Uterus (tissue), 3 donors: ENCODE measurements at regions not wholly inside any gene's neighbourhood (a gene's known extent, or its start where the extent isn't known, plus 50 kb on each side); places are given as distances from the start of the nearest gene placed in this dataset.
"Not testable (repeated sequence)": the region's sequence is repeated elsewhere in the genome, so short reads cannot be mapped to it uniquely, and the experiment has no call there.

Experiments used
- DNase-seq, 2 donors: peaks; one replicate each; pipeline ENCODE4 v3.0.0-alpha.2; 2019 to 2020
- H3K27ac ChIP-seq, 2 donors: fragments of 200-600 bp; sonication (generic); 1 replicate in 1 of 2; 2 replicates in 1 of 2; pipeline ENCODE4 v1.5.1; 2016 to 2018
- H3K27me3 ChIP-seq, 2 donors: fragments of 200-600 bp; sonication (generic); one replicate each; pipeline ENCODE4 v1.5.1; 2018 to 2019; ENCODE audit warnings: control low read depth in 1 of 2
- H3K36me3 ChIP-seq, 2 donors: fragments of 200-600 bp; sonication (generic); one replicate each; pipeline ENCODE4 v1.5.1; 2019; ENCODE audit warnings: control low read depth in 1 of 2
- H3K4me1 ChIP-seq, 2 donors: fragments of 200-600 bp; sonication (generic); one replicate each; pipeline ENCODE4 v1.5.1; 2018 to 2019; ENCODE audit warnings: control low read depth in 1 of 2
- H3K4me3 ChIP-seq, 2 donors: fragments of 200-600 bp; sonication (generic); 1 replicate in 1 of 2; 2 replicates in 1 of 2; pipeline ENCODE4 v1.5.1; 2018 to 2019; ENCODE audit warnings: mild to moderate bottlenecking in 1 of 2
- H3K9me3 ChIP-seq, 2 donors: fragments of 200-600 bp; sonication (generic); one replicate each; pipeline ENCODE4 v1.5.1; 2019; ENCODE audit warnings: control low read depth in 1 of 2
- CTCF ChIP-seq, 4 experiments: fragments of 200-600 bp in 2 of 4; fragments of 450-650 bp in 2 of 4; sonication (generic) in 2 of 4; IDR thresholded peaks; one replicate each; pipeline ENCODE4 v1.5.1; 2016 to 2019; ENCODE audit warnings: antibody characterized with exemption in 4 of 4, mild to moderate bottlenecking in 2 of 4, moderate library complexity in 1 of 4
- POLR2A ChIP-seq, 2 donors: fragments of 450-650 bp; IDR thresholded peaks; one replicate each; pipeline ENCODE4 v1.6.1; 2016; ENCODE audit warnings: antibody characterized with exemption in 2 of 2, mild to moderate bottlenecking in 1 of 2, moderate library complexity in 1 of 2
- intact Hi-C: fragments of 100-400 bp; cut with DNase I; formaldehyde crosslinking; loops from one replicate; pipeline ENCODE4 v1.15.1; 2023; ENCODE audit warnings: low total_unique reads
- donor health status: DM: yes; HTN: yes; CAD: no.

- Histone ChIP-seq H3K36me3 (no peaks in the 10 kb centered on the region), H3K4me3 (no peak overlapping the region), H3K4me1 (no peaks in the 10 kb centered on the region), H3K27me3 (no peaks in the 10 kb centered on the region), H3K27ac (peak overlapping the region in 1 of 2 donors; percentile 33), H3K9me3 (no peaks in the 10 kb centered on the region)
- intact Hi-C loops = no loop called here
- no peak for TF ChIP-seq POLR2A (IDR thresholded peaks at IDR 0.05)
- no peak for TF ChIP-seq CTCF (IDR thresholded peaks at IDR 0.05)
- no peak for DNase-seq
Measured at GRCh38 chr5:68848091-68848490, 245.7 kb upstream of the SLC30A5 start.

- Histone ChIP-seq H3K36me3 (no peaks in the 10 kb centered on the region), H3K27me3 (no peaks in the 10 kb centered on the region), H3K27ac (no peak overlapping the region), H3K4me3 (no peak overlapping the region), H3K4me1 (no peaks in the 10 kb centered on the region), H3K9me3 (no peaks in the 10 kb centered on the region)
- intact Hi-C loops = no loop called here
- TF ChIP-seq CTCF (IDR thresholded peaks at IDR 0.05) (no peak), POLR2A (IDR thresholded peaks at IDR 0.05) (no peak)
- no peak for DNase-seq
Measured at GRCh38 chr5:68849103-68849502, 244.7 kb upstream of the SLC30A5 start.

- intact Hi-C loops = no loop called here
- Histone ChIP-seq H3K4me3 (no peak overlapping the region), H3K4me1 (no peaks in the 10 kb centered on the region), H3K9me3 (no peaks in the 10 kb centered on the region), H3K27me3 (no peaks in the 10 kb centered on the region), H3K36me3 (no peaks in the 10 kb centered on the region), H3K27ac (no peak overlapping the region)
- DNase-seq = no peak
- TF ChIP-seq CTCF (IDR thresholded peaks at IDR 0.05) (no peak), POLR2A (IDR thresholded peaks at IDR 0.05) (no peak)
Measured at GRCh38 chr5:68849906-68850305, 243.9 kb upstream of the SLC30A5 start.

- Histone ChIP-seq H3K4me3 (no peak overlapping the region), H3K4me1 (no peaks in the 10 kb centered on the region), H3K36me3 (no peaks in the 10 kb centered on the region), H3K27me3 (no peaks in the 10 kb centered on the region), H3K9me3 (no peaks in the 10 kb centered on the region), H3K27ac (no peak overlapping the region)
- DNase-seq = no peak
- no peak for TF ChIP-seq POLR2A (IDR thresholded peaks at IDR 0.05)
- no peak for TF ChIP-seq CTCF (IDR thresholded peaks at IDR 0.05)
- intact Hi-C loops = no loop called here
Measured at GRCh38 chr5:68861099-68861498, 232.7 kb upstream of the SLC30A5 start.

- H3K27me3 ChIP-seq = no peaks in the 10 kb centered on the region
- H3K36me3 ChIP-seq = no peaks in the 10 kb centered on the region
- H3K9me3 ChIP-seq = no peaks in the 10 kb centered on the region
- DNase-seq = no peak
- H3K4me3 ChIP-seq = no peak overlapping the region
- H3K27ac ChIP-seq = no peak overlapping the region
- intact Hi-C loops = no loop called here
- H3K4me1 ChIP-seq = no peaks in the 10 kb centered on the region
- TF ChIP-seq CTCF (IDR thresholded peaks at IDR 0.05) (no peak), POLR2A (IDR thresholded peaks at IDR 0.05) (no peak)
Measured at GRCh38 chr5:68862560-68862959, 231.3 kb upstream of the SLC30A5 start.

- H3K36me3 ChIP-seq, DNase-seq, H3K27ac ChIP-seq, H3K4me1 ChIP-seq, H3K9me3 ChIP-seq, intact Hi-C loops, H3K4me3 ChIP-seq, H3K27me3 ChIP-seq: not testable (repeated sequence)
Measured at GRCh38 chr5:68865192-68865591, 228.6 kb upstream of the SLC30A5 start.
